ENCODE measurements at regions not wholly inside any gene's neighbourhood (a gene's known extent, or its start where the extent isn't known, plus 50 kb on each side); places are given as distances from the start of the nearest gene placed in this dataset.

GRCh38 chr2:176967911-176968450 lies 244.6 kb upstream of the HNRNPA3 start:
- Histone ChIP-seq H3K4me3 (ENCODE audit: low read length in 3 of 3) (no peak overlapping the region), H3K9me3 (ENCODE audit: control insufficient read depth in 2 of 3, insufficient read depth in 1 of 3, low read length in 3 of 3) (no peaks in the 10 kb centered on the region), H3K36me3 (ENCODE audit: control insufficient read depth in 2 of 3, insufficient read depth in 3 of 3, low read length in 3 of 3) (no peaks in the 10 kb centered on the region), H3K9ac (ENCODE audit: low read length in 3 of 3) (no peak overlapping the region), H3K27ac (ENCODE audit: low read depth in 2 of 2, low read length in 2 of 2) (no peak overlapping the region), H3K4me1 (ENCODE audit: control insufficient read depth in 2 of 3, insufficient read depth in 2 of 3, low read depth in 1 of 3, low read length in 3 of 3) (no peaks in the 10 kb centered on the region), H3K27me3 (ENCODE audit: control insufficient read depth, insufficient read depth, low read length) (no peaks in the 10 kb centered on the region)
- intact Hi-C loops (cut with DNase I), result no loop called here
- DNase-seq, result no peak
- TF ChIP-seq CTCF (IDR thresholded peaks at IDR 0.05; ENCODE audit: borderline replicate concordance, extremely low read depth, insufficient read depth), result no peak
- FAIRE-seq, result no peak

- H3K9me3 ChIP-seq (ENCODE audit: control insufficient read depth in 2 of 3, insufficient read depth in 1 of 3, low read length in 3 of 3), result no peaks in the 10 kb centered on the region
- FAIRE-seq (no peak), DNase-seq (no peak)
- TF ChIP-seq CTCF (IDR thresholded peaks at IDR 0.05; ENCODE audit: borderline replicate concordance, extremely low read depth, insufficient read depth), result no peak
- no peaks in the 10 kb centered on the region for H3K4me1 ChIP-seq (ENCODE audit: control insufficient read depth in 2 of 3, insufficient read depth in 2 of 3, low read depth in 1 of 3, low read length in 3 of 3)
- H3K36me3 ChIP-seq (ENCODE audit: control insufficient read depth in 2 of 3, insufficient read depth in 3 of 3, low read length in 3 of 3), result no peaks in the 10 kb centered on the region
- intact Hi-C loops (cut with DNase I), result no loop called here
- H3K9ac ChIP-seq (ENCODE audit: low read length in 3 of 3), result no peak overlapping the region
- no peak overlapping the region for H3K27ac ChIP-seq (ENCODE audit: low read depth in 2 of 2, low read length in 2 of 2)
- H3K4me3 ChIP-seq (ENCODE audit: low read length in 3 of 3), result no peak overlapping the region
- H3K27me3 ChIP-seq (ENCODE audit: control insufficient read depth, insufficient read depth, low read length), result no peaks in the 10 kb centered on the region
Observed at GRCh38 chr2:176969642-176970359, 242.8 kb upstream of the HNRNPA3 start.

GRCh38 chr2:176976736-176977685 lies 235.6 kb upstream of the HNRNPA3 start:
- FAIRE-seq, result no peak
- H3K27ac ChIP-seq (ENCODE audit: low read depth in 2 of 2, low read length in 2 of 2), result no peak overlapping the region
- no peak for TF ChIP-seq CTCF (IDR thresholded peaks at IDR 0.05; ENCODE audit: borderline replicate concordance, extremely low read depth, insufficient read depth)
- DNase-seq, result peak in 1 of 5 donors; percentile 29
- no peaks in the 10 kb centered on the region for H3K27me3 ChIP-seq (ENCODE audit: control insufficient read depth, insufficient read depth, low read length)
- H3K9me3 ChIP-seq (ENCODE audit: control insufficient read depth in 2 of 3, insufficient read depth in 1 of 3, low read length in 3 of 3), result no peaks in the 10 kb centered on the region
- no peaks in the 10 kb centered on the region for H3K36me3 ChIP-seq (ENCODE audit: control insufficient read depth in 2 of 3, insufficient read depth in 3 of 3, low read length in 3 of 3)
- H3K9ac ChIP-seq (ENCODE audit: low read length in 3 of 3), result no peak overlapping the region
- H3K4me1 ChIP-seq (ENCODE audit: control insufficient read depth in 2 of 3, insufficient read depth in 2 of 3, low read depth in 1 of 3, low read length in 3 of 3), result peaks cover 0 to 4% (median 0%) of the 10 kb centered on the region in 3 donors
- intact Hi-C loops (cut with DNase I), result no loop called here
- H3K4me3 ChIP-seq (ENCODE audit: low read length in 3 of 3), result peak overlapping the region in 2 of 3 donors; percentile 1 to 39
